Trophoblast cell (in vitro differentiated cells and primary cell): ENCODE measurements at regions not wholly inside any gene's neighbourhood (a gene's known extent, or its start where the extent isn't known, plus 50 kb on each side); places are given as distances from the start of the nearest gene placed in this dataset.

Experiments used
- DNase-seq, 2 donors: peaks; one replicate each; pipeline ENCODE4 v3.0.0-alpha.2; 2016
- H2AFZ ChIP-seq: 2 replicates; pipeline ENCODE4 v1.6.1; 2013; ENCODE audit warnings: low read length, moderate library complexity, mild to moderate bottlenecking; ENCODE audit not compliant: insufficient read depth, poor library complexity
- H2AK5ac ChIP-seq: 2 replicates; pipeline ENCODE4 v1.6.1; 2013; ENCODE audit warnings: mild to moderate bottlenecking, low read length
- H2BK120ac ChIP-seq: 2 replicates; pipeline ENCODE4 v1.6.1; 2013; ENCODE audit warnings: low read length, mild to moderate bottlenecking, moderate library complexity; ENCODE audit not compliant: insufficient read depth, poor library complexity
- H2BK12ac ChIP-seq: 2 replicates; pipeline ENCODE4 v1.6.1; 2013; ENCODE audit warnings: mild to moderate bottlenecking, low read length, moderate library complexity
- H2BK5ac ChIP-seq: 2 replicates; pipeline ENCODE4 v1.6.1; 2013; ENCODE audit warnings: low read length, low read depth, moderate library complexity, mild to moderate bottlenecking; ENCODE audit not compliant: poor library complexity
- H3K14ac ChIP-seq: 2 replicates; pipeline ENCODE4 v1.6.1; 2013; ENCODE audit warnings: mild to moderate bottlenecking, low read length
- H3K18ac ChIP-seq: 2 replicates; pipeline ENCODE4 v1.6.1; 2013; ENCODE audit warnings: mild to moderate bottlenecking, low read length
- H3K23ac ChIP-seq: 2 replicates; pipeline ENCODE4 v1.6.1; 2013; ENCODE audit warnings: low read length
- H3K27ac ChIP-seq: 2 replicates; pipeline ENCODE4 v1.5.1; 2013; ENCODE audit warnings: low read depth, mild to moderate bottlenecking, inconsistent platforms, low read length, moderate library complexity
- H3K27me3 ChIP-seq: 2 replicates; pipeline ENCODE4 v1.6.1; 2013; ENCODE audit warnings: inconsistent platforms, mild to moderate bottlenecking, low read length, moderate library complexity; ENCODE audit not compliant: insufficient read depth
- H3K36me3 ChIP-seq, 2 experiments: 1 replicate in 1 of 2; 2 replicates in 1 of 2; pipeline ENCODE4 v1.6.1; 2013; ENCODE audit warnings: low read length in 2 of 2, mild to moderate bottlenecking in 2 of 2, moderate library complexity in 1 of 2; ENCODE audit not compliant: insufficient read depth in 2 of 2, control insufficient read depth in 1 of 2
- H3K4ac ChIP-seq: 2 replicates; pipeline ENCODE4 v1.6.1; 2013; ENCODE audit warnings: low read depth, mild to moderate bottlenecking, low read length, moderate library complexity
- H3K4me1 ChIP-seq, 2 experiments: 1 replicate in 1 of 2; 2 replicates in 1 of 2; pipeline ENCODE4 v1.6.1; 2013; ENCODE audit warnings: low read length in 2 of 2, mild to moderate bottlenecking in 2 of 2, moderate library complexity in 1 of 2; ENCODE audit not compliant: insufficient read depth in 2 of 2, control insufficient read depth in 1 of 2
- H3K4me2 ChIP-seq: 2 replicates; pipeline ENCODE4 v1.6.1; 2013; ENCODE audit warnings: inconsistent platforms, mild to moderate bottlenecking, low read length, moderate library complexity
- H3K4me3 ChIP-seq: 2 replicates; pipeline ENCODE4 v1.5.1; 2013; ENCODE audit warnings: mild to moderate bottlenecking, low read depth, low read length, inconsistent platforms
- H3K79me1 ChIP-seq: one replicate; pipeline ENCODE4 v1.6.1; 2013; ENCODE audit warnings: low read length
- H3K79me2 ChIP-seq: 2 replicates; pipeline ENCODE4 v1.6.1; 2013; ENCODE audit warnings: low read length, mild to moderate bottlenecking; ENCODE audit not compliant: control insufficient read depth, insufficient read depth, poor library complexity
- H3K9ac ChIP-seq: 2 replicates; pipeline ENCODE4 v1.6.1; 2013; ENCODE audit warnings: mild to moderate bottlenecking, low read length
- H3K9me3 ChIP-seq: 2 replicates; pipeline ENCODE4 v1.6.1; 2013; ENCODE audit warnings: low read depth, mild to moderate bottlenecking, control low read depth, inconsistent platforms, low read length; ENCODE audit not compliant: insufficient read depth
- H4K12ac ChIP-seq: 2 replicates; pipeline ENCODE4 v1.6.1; 2013; ENCODE audit warnings: low read depth, mild to moderate bottlenecking, low read length, moderate library complexity
- H4K8ac ChIP-seq: 2 replicates; pipeline ENCODE4 v1.6.1; 2013; ENCODE audit warnings: low read depth, mild to moderate bottlenecking, low read length, moderate library complexity
- H4K91ac ChIP-seq: one replicate; pipeline ENCODE4 v1.6.1; 2013; ENCODE audit warnings: low read depth, mild to moderate bottlenecking, low read length, moderate library complexity
- WGBS: extraction: QIAGEN DNeasy Blood & Tissue Kit; methylation state at CpG from one replicate; pipeline ENCODE4 v1.1.7; 2013; ENCODE audit warnings: missing lambda C conversion rate; ENCODE audit not compliant: insufficient read length, insufficient coverage; ENCODE audit errors: extremely low coverage; 5-methylcytosine and 5-hydroxymethylcytosine counted together

DNA sequence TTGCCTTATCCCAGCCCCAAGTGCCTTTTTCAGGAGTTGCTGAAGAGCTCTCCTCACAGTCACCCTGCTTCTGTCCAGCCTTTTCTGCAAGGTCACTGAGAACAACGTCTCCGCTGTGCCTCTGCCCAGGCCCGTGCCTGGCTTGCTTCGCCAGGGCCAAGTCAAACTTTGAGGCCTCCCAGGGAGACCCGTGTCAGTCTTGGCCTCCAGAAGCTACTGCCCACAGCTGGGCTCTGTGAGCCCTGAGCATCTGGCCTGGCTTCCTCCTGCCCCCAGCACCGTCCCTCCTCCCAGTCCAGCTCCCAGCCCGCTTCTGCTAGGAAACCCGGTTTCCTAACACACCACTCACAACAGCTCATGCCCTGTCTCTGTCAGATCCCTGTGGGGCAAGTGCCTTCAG is 165.9 kb downstream of the TEX29 start:
- no peak for DNase-seq
- Histone ChIP-seq H2BK5ac (no peak overlapping the region), H2AFZ (no peak overlapping the region), H3K9ac (no peak overlapping the region), H3K4me1 (no peaks in the 10 kb centered on the region), H3K79me1 (no peaks in the 10 kb centered on the region), H3K4ac (no peak overlapping the region), H3K27me3 (no peaks in the 10 kb centered on the region), H4K12ac (no peak overlapping the region), H3K18ac (no peak overlapping the region), H2AK5ac (no peak overlapping the region), H3K9me3 (peaks cover 25% of the 10 kb centered on the region), H2BK120ac (no peak overlapping the region), H3K27ac (no peak overlapping the region), H3K36me3 (no peaks in the 10 kb centered on the region), H3K79me2 (no peaks in the 10 kb centered on the region), H4K8ac (no peak overlapping the region), H2BK12ac (no peak overlapping the region), H3K14ac (no peak overlapping the region), H3K4me2 (no peak overlapping the region), H4K91ac (no peak overlapping the region), H3K4me3 (no peak overlapping the region), H3K23ac (no peak overlapping the region)
- WGBS: no CpG with 5 or more reads among the region's 8 CpGs

DNA sequence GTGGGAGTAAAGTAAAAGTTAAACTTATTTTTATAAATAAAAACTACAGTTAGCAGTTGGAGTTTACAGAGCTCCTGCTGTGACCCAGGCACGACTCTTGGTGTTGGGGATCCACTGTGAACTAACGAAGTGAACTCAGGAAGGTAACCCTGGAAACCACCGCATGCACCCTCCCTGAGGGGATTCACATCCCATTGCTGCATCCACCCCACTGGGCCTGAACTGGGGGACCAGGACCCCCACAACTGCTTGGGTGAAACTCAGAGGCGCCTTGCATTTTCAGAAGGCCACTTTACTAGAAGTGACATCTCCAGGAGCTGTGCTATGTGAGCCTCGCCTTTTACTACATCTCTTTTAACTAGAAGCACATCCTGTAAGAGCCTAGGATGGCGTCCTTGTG is 166.4 kb downstream of the TEX29 start:
- no CpG with 5 or more reads among the region's 6 CpGs for WGBS

DNA sequence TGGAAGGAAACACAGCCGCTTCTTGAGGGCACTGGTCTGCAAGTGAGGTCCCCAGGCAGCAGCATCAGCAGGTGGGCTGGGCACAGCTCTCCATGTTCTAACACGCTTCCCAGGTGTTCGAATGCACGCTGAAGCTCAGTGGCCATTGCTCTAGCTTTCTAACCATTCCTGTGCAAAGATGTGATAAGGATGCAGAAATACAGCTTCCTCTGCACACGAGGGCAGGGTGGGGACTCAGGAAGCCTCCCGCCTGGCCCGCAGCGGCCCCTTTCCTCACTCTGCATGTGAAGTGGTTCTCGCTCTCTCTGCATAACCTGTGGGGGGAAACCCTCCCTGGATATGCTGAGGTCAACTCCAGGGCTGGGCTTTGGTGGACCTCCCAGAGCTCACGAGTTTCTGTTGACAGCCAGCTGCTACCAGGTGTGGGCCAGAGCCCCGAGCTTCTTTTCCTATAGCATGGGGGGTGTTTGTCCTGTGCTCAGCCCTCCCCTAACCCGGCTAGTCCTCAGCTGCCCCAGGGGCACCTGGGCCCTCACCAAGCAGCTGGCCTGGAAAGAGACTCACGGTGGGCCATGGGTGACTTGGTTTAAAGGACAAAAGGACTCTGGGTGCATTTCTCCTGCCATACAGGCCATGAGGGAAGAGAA is 168.2 kb downstream of the TEX29 start:
- H3K4me3 ChIP-seq: no peak overlapping the region
- H3K14ac ChIP-seq: no peak overlapping the region
- no peaks in the 10 kb centered on the region for H3K4me1 ChIP-seq
- H4K12ac ChIP-seq: no peak overlapping the region
- no peak overlapping the region for H3K4me2 ChIP-seq
- no peaks in the 10 kb centered on the region for H3K27me3 ChIP-seq
- no peak overlapping the region for H2AK5ac ChIP-seq
- no peak overlapping the region for H3K23ac ChIP-seq
- no peak overlapping the region for H2AFZ ChIP-seq
- no peak overlapping the region for H2BK5ac ChIP-seq
- no peaks in the 10 kb centered on the region for H3K79me2 ChIP-seq
- no peak overlapping the region for H4K8ac ChIP-seq
- H2BK120ac ChIP-seq: no peak overlapping the region
- H3K79me1 ChIP-seq: no peaks in the 10 kb centered on the region
- H3K9me3 ChIP-seq: peaks cover 25% of the 10 kb centered on the region
- H3K18ac ChIP-seq: no peak overlapping the region
- no peak overlapping the region for H4K91ac ChIP-seq
- WGBS: no CpG with 5 or more reads among the region's 13 CpGs
- no peaks in the 10 kb centered on the region for H3K36me3 ChIP-seq
- H3K27ac ChIP-seq: no peak overlapping the region
- no peak overlapping the region for H3K4ac ChIP-seq
- H2BK12ac ChIP-seq: no peak overlapping the region
- H3K9ac ChIP-seq: no peak overlapping the region
- no peak for DNase-seq

More for the DNA sequence above, 166.4 kb downstream of the TEX29 start:
- DNase-seq: no peak
- no peak overlapping the region for H4K8ac ChIP-seq
- no peak overlapping the region for H3K23ac ChIP-seq
- H3K27ac ChIP-seq: no peak overlapping the region
- H2BK12ac ChIP-seq: no peak overlapping the region
- H3K9me3 ChIP-seq: peaks cover 25% of the 10 kb centered on the region
- no peaks in the 10 kb centered on the region for H3K79me1 ChIP-seq
- no peak overlapping the region for H2AFZ ChIP-seq
- H3K4me2 ChIP-seq: no peak overlapping the region
- H3K4ac ChIP-seq: no peak overlapping the region
- H4K12ac ChIP-seq: no peak overlapping the region
- no peak overlapping the region for H2BK5ac ChIP-seq
- no peak overlapping the region for H2BK120ac ChIP-seq
- H3K14ac ChIP-seq: no peak overlapping the region
- H3K4me1 ChIP-seq: no peaks in the 10 kb centered on the region
- H3K79me2 ChIP-seq: no peaks in the 10 kb centered on the region
- H3K27me3 ChIP-seq: no peaks in the 10 kb centered on the region
- no peak overlapping the region for H3K18ac ChIP-seq
- H3K4me3 ChIP-seq: peak overlapping the region; percentile 37
- no peak overlapping the region for H2AK5ac ChIP-seq
- no peak overlapping the region for H3K9ac ChIP-seq
- no peak overlapping the region for H4K91ac ChIP-seq
- H3K36me3 ChIP-seq: no peaks in the 10 kb centered on the region

DNA sequence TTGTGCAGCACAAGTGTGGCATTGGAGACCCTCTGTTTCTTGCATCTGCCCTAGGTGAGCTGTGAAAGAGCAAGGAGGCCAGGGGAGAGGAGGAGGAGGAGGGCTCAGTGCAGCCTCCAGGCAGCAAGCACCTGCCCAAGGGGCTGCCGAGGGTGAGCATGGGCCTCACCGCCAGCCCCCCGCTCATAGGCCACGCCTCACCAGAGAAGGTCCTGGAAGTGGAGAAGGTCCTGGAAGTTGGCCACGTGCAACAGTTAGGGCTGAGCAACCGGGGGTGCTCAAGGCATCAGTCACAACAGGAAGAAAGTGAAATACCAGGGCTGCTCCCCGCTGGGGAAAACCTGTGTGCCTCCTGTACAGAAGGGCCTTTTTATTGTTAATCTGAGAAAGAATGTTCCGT is 168.9 kb downstream of the TEX29 start:
- no peak overlapping the region for H4K91ac ChIP-seq
- no peaks in the 10 kb centered on the region for H3K27me3 ChIP-seq
- H4K8ac ChIP-seq: no peak overlapping the region
- H2AK5ac ChIP-seq: no peak overlapping the region
- no peaks in the 10 kb centered on the region for H3K36me3 ChIP-seq
- no peak overlapping the region for H3K14ac ChIP-seq
- no peak overlapping the region for H3K27ac ChIP-seq
- no peak overlapping the region for H3K18ac ChIP-seq
- peaks cover 25% of the 10 kb centered on the region for H3K9me3 ChIP-seq
- no peaks in the 10 kb centered on the region for H3K79me1 ChIP-seq
- H3K4ac ChIP-seq: no peak overlapping the region
- no peak overlapping the region for H3K23ac ChIP-seq
- H3K4me2 ChIP-seq: no peak overlapping the region
- H3K4me1 ChIP-seq: no peaks in the 10 kb centered on the region
- H2BK12ac ChIP-seq: no peak overlapping the region
- no peak for DNase-seq
- no peak overlapping the region for H2BK5ac ChIP-seq
- no peak overlapping the region for H2BK120ac ChIP-seq
- no peak overlapping the region for H4K12ac ChIP-seq
- H3K79me2 ChIP-seq: no peaks in the 10 kb centered on the region
- no peak overlapping the region for H2AFZ ChIP-seq
- peak overlapping the region; percentile 3 for H3K4me3 ChIP-seq
- H3K9ac ChIP-seq: no peak overlapping the region
- WGBS: no CpG with 5 or more reads among the region's 8 CpGs
